ENCODE measurements at regions not wholly inside any gene's neighbourhood (a gene's known extent, or its start where the extent isn't known, plus 50 kb on each side); places are given as distances from the start of the nearest gene placed in this dataset.
"Not testable (repeated sequence)": the region's sequence is repeated elsewhere in the genome, so short reads cannot be mapped to it uniquely, and the experiment has no call there.

- Histone ChIP-seq H3K9me3 (ENCODE audit: insufficient read depth, low read depth, low read length) (peaks cover 3% of the 10 kb centered on the region), H2BK12ac (ENCODE audit: low read length) (no peak overlapping the region), H3K4me1 (ENCODE audit: control insufficient read depth in 1 of 2, insufficient read depth in 2 of 2, low read length in 2 of 2) (no peaks in the 10 kb centered on the region), H3K4me2 (ENCODE audit: low read length) (no peak overlapping the region), H3K23ac (ENCODE audit: low read length) (no peak overlapping the region), H3K36me3 (ENCODE audit: control insufficient read depth in 1 of 2, insufficient read depth in 2 of 2, low read length in 2 of 2) (no peaks in the 10 kb centered on the region), H4K8ac (ENCODE audit: low read depth, low read length) (no peak overlapping the region), H3K27ac (ENCODE audit: low read depth, low read length) (no peak overlapping the region), H3K4ac (ENCODE audit: low read depth, low read length) (no peak overlapping the region), H2BK5ac (ENCODE audit: low read depth, low read length, poor library complexity) (no peak overlapping the region), H3K9ac (ENCODE audit: low read length) (no peak overlapping the region), H3K27me3 (ENCODE audit: insufficient read depth, low read length) (no peaks in the 10 kb centered on the region), H4K12ac (ENCODE audit: low read depth, low read length) (no peak overlapping the region), H3K18ac (ENCODE audit: low read length) (no peak overlapping the region), H3K4me3 (ENCODE audit: low read depth, low read length) (no peak overlapping the region), H3K79me2 (ENCODE audit: control insufficient read depth, insufficient read depth, low read length, poor library complexity) (no peaks in the 10 kb centered on the region), H2AFZ (ENCODE audit: insufficient read depth, low read length, poor library complexity) (no peak overlapping the region), H3K14ac (ENCODE audit: low read length) (no peak overlapping the region), H4K91ac (ENCODE audit: low read depth, low read length) (no peak overlapping the region), H2BK120ac (ENCODE audit: insufficient read depth, low read length, poor library complexity) (no peak overlapping the region), H3K79me1 (ENCODE audit: low read length) (no peaks in the 10 kb centered on the region), H2AK5ac (ENCODE audit: low read length) (no peak overlapping the region)
- no peak for DNase-seq
- no CpG with 5 or more reads among the region's 7 CpGs for WGBS (ENCODE audit: extremely low coverage, insufficient coverage, insufficient read length)
These were observed 262.2 kb downstream of the PARM1 start for GRCh38 chr4:75195111-75195510.

GRCh38 chr4:75194180-75194579, 261.3 kb downstream of the PARM1 start:
- H2BK12ac ChIP-seq (ENCODE audit: low read length), result no peak overlapping the region
- no CpG with 5 or more reads among the region's 8 CpGs for WGBS (ENCODE audit: extremely low coverage, insufficient coverage, insufficient read length)
- H2BK120ac ChIP-seq (ENCODE audit: insufficient read depth, low read length, poor library complexity), result no peak overlapping the region
- no peak overlapping the region for H3K23ac ChIP-seq (ENCODE audit: low read length)
- H2BK5ac ChIP-seq (ENCODE audit: low read depth, low read length, poor library complexity), result no peak overlapping the region
- no peak overlapping the region for H3K27ac ChIP-seq (ENCODE audit: low read depth, low read length)
- no peak overlapping the region for H4K12ac ChIP-seq (ENCODE audit: low read depth, low read length)
- H3K9ac ChIP-seq (ENCODE audit: low read length), result no peak overlapping the region
- no peak overlapping the region for H4K8ac ChIP-seq (ENCODE audit: low read depth, low read length)
- H3K14ac ChIP-seq (ENCODE audit: low read length), result no peak overlapping the region
- no peak overlapping the region for H2AFZ ChIP-seq (ENCODE audit: insufficient read depth, low read length, poor library complexity)
- no peak for DNase-seq
- H3K4me2 ChIP-seq (ENCODE audit: low read length), result no peak overlapping the region
- no peak overlapping the region for H3K4me3 ChIP-seq (ENCODE audit: low read depth, low read length)
- peaks cover 3% of the 10 kb centered on the region for H3K9me3 ChIP-seq (ENCODE audit: insufficient read depth, low read depth, low read length)
- no peak overlapping the region for H3K4ac ChIP-seq (ENCODE audit: low read depth, low read length)
- H3K4me1 ChIP-seq (ENCODE audit: control insufficient read depth in 1 of 2, insufficient read depth in 2 of 2, low read length in 2 of 2), result no peaks in the 10 kb centered on the region
- no peaks in the 10 kb centered on the region for H3K79me2 ChIP-seq (ENCODE audit: control insufficient read depth, insufficient read depth, low read length, poor library complexity)
- H4K91ac ChIP-seq (ENCODE audit: low read depth, low read length), result no peak overlapping the region
- H3K36me3 ChIP-seq (ENCODE audit: control insufficient read depth in 1 of 2, insufficient read depth in 2 of 2, low read length in 2 of 2), result no peaks in the 10 kb centered on the region
- no peak overlapping the region for H3K18ac ChIP-seq (ENCODE audit: low read length)
- H2AK5ac ChIP-seq (ENCODE audit: low read length), result no peak overlapping the region
- H3K79me1 ChIP-seq (ENCODE audit: low read length), result no peaks in the 10 kb centered on the region
- no peaks in the 10 kb centered on the region for H3K27me3 ChIP-seq (ENCODE audit: insufficient read depth, low read length)

- not testable (repeated sequence) for H3K27me3 ChIP-seq (ENCODE audit: insufficient read depth, low read length); DNase-seq; H3K27ac ChIP-seq (ENCODE audit: low read depth, low read length); H2AK5ac ChIP-seq (ENCODE audit: low read length); H3K4me3 ChIP-seq (ENCODE audit: low read depth, low read length); H2AFZ ChIP-seq (ENCODE audit: insufficient read depth, low read length, poor library complexity); H3K9me3 ChIP-seq (ENCODE audit: insufficient read depth, low read depth, low read length); H3K4me1 ChIP-seq (ENCODE audit: control insufficient read depth in 1 of 2, insufficient read depth in 2 of 2, low read length in 2 of 2); H3K79me1 ChIP-seq (ENCODE audit: low read length); H3K23ac ChIP-seq (ENCODE audit: low read length); H4K8ac ChIP-seq (ENCODE audit: low read depth, low read length); H3K4me2 ChIP-seq (ENCODE audit: low read length); H3K14ac ChIP-seq (ENCODE audit: low read length); H3K79me2 ChIP-seq (ENCODE audit: control insufficient read depth, insufficient read depth, low read length, poor library complexity); H2BK12ac ChIP-seq (ENCODE audit: low read length); H3K4ac ChIP-seq (ENCODE audit: low read depth, low read length); H4K91ac ChIP-seq (ENCODE audit: low read depth, low read length); H4K12ac ChIP-seq (ENCODE audit: low read depth, low read length); H3K18ac ChIP-seq (ENCODE audit: low read length); H2BK5ac ChIP-seq (ENCODE audit: low read depth, low read length, poor library complexity); H3K36me3 ChIP-seq (ENCODE audit: control insufficient read depth in 1 of 2, insufficient read depth in 2 of 2, low read length in 2 of 2); H3K9ac ChIP-seq (ENCODE audit: low read length); H2BK120ac ChIP-seq (ENCODE audit: insufficient read depth, low read length, poor library complexity)
- no CpG with 5 or more reads among the region's 2 CpGs for WGBS (ENCODE audit: extremely low coverage, insufficient coverage, insufficient read length)
These were observed 259.3 kb downstream of the PARM1 start for GRCh38 chr4:75192182-75192581.

- no peak overlapping the region for H3K18ac ChIP-seq (ENCODE audit: low read length)
- no peaks in the 10 kb centered on the region for H3K79me1 ChIP-seq (ENCODE audit: low read length)
- H3K4me2 ChIP-seq (ENCODE audit: low read length), result no peak overlapping the region
- H3K4ac ChIP-seq (ENCODE audit: low read depth, low read length), result no peak overlapping the region
- no peak overlapping the region for H2BK5ac ChIP-seq (ENCODE audit: low read depth, low read length, poor library complexity)
- DNase-seq, result no peak
- H4K91ac ChIP-seq (ENCODE audit: low read depth, low read length), result no peak overlapping the region
- H4K8ac ChIP-seq (ENCODE audit: low read depth, low read length), result no peak overlapping the region
- H3K9ac ChIP-seq (ENCODE audit: low read length), result no peak overlapping the region
- no peaks in the 10 kb centered on the region for H3K36me3 ChIP-seq (ENCODE audit: control insufficient read depth in 1 of 2, insufficient read depth in 2 of 2, low read length in 2 of 2)
- H3K4me1 ChIP-seq (ENCODE audit: control insufficient read depth in 1 of 2, insufficient read depth in 2 of 2, low read length in 2 of 2), result no peaks in the 10 kb centered on the region
- no peak overlapping the region for H4K12ac ChIP-seq (ENCODE audit: low read depth, low read length)
- no CpG with 5 or more reads among the region's 4 CpGs for WGBS (ENCODE audit: extremely low coverage, insufficient coverage, insufficient read length)
- no peak overlapping the region for H3K23ac ChIP-seq (ENCODE audit: low read length)
- H2BK12ac ChIP-seq (ENCODE audit: low read length), result no peak overlapping the region
- no peak overlapping the region for H3K14ac ChIP-seq (ENCODE audit: low read length)
- no peak overlapping the region for H3K4me3 ChIP-seq (ENCODE audit: low read depth, low read length)
- H3K9me3 ChIP-seq (ENCODE audit: insufficient read depth, low read depth, low read length), result peaks cover 3% of the 10 kb centered on the region
- no peak overlapping the region for H2AK5ac ChIP-seq (ENCODE audit: low read length)
- no peaks in the 10 kb centered on the region for H3K79me2 ChIP-seq (ENCODE audit: control insufficient read depth, insufficient read depth, low read length, poor library complexity)
- H2AFZ ChIP-seq (ENCODE audit: insufficient read depth, low read length, poor library complexity), result no peak overlapping the region
- H3K27ac ChIP-seq (ENCODE audit: low read depth, low read length), result no peak overlapping the region
- no peak overlapping the region for H2BK120ac ChIP-seq (ENCODE audit: insufficient read depth, low read length, poor library complexity)
- H3K27me3 ChIP-seq (ENCODE audit: insufficient read depth, low read length), result no peaks in the 10 kb centered on the region
These were observed 256.9 kb downstream of the PARM1 start for GRCh38 chr4:75189711-75190335.

All from trophoblast cell (in vitro differentiated cells and primary cell).